ENCODE measurements at regions not wholly inside any gene's neighbourhood (a gene's known extent, or its start where the extent isn't known, plus 50 kb on each side); places are given as distances from the start of the nearest gene placed in this dataset.
"Not testable (repeated sequence)": the region's sequence is repeated elsewhere in the genome, so short reads cannot be mapped to it uniquely, and the experiment has no call there.

DNA sequence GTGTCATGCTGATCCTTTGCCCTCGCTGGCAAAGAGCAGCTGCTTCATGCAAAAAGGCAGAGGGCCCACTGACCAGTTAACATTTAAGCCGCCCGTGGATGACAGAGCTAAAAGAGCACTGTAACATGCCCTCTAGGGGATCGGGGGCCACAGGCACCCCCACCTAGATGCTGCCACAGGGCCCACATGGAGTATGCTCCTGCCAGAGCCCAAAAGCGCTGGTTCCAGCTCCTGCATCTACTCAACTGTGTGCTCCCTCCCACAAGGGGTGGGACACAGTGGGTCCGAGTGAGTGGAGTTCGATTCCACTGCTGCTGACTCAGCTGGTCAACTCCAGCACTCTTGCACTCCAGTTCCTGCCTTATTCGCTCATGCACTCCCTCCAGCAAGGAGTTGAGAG is 199.8 kb upstream of the CNTNAP2 start:
- DNase-seq = no peak

DNA sequence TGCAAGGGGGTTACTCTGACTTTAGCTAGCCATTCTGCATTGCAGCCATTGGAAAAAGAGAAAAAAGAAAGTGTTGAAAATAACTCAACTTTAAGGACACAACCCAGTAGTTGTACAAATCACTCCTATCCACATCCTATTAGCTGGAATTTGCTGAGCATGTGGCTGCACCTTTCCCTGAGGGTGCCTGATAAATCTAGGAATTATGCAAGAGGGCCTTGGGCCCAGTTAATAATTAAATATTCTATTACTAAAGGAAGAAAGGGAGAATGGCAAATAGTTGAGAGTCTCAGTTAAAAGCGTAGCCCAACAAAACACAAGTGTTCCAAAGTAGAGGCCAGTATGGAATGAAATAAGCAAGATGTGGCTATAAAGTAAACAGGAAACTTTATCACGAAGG is 200.9 kb upstream of the CNTNAP2 start:
- no peak for DNase-seq

DNA sequence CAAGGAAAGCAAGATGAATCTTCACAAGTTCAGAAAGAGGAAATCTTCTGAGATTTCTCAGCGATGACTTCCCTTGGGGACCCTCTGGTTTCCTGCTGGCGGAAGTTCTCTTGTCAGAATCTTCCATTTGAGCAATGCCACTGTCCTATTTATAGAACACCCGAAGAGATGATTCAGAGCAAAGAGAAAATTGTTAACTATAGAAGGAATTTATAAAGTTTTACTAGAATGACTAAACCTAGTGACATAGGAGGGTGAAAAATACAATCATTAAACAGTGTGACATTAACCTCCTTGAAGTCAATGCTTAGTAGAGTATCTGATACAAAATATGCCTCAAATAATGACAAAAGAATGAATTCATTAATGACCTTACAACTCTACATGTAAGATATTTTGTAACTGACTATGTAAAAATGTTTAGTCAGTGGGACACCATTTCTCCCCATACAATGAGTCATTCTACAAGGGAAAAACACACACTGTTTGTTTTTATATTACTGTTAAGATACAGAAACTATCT is 206.5 kb upstream of the CNTNAP2 start:
- DNase-seq = no peak

DNA sequence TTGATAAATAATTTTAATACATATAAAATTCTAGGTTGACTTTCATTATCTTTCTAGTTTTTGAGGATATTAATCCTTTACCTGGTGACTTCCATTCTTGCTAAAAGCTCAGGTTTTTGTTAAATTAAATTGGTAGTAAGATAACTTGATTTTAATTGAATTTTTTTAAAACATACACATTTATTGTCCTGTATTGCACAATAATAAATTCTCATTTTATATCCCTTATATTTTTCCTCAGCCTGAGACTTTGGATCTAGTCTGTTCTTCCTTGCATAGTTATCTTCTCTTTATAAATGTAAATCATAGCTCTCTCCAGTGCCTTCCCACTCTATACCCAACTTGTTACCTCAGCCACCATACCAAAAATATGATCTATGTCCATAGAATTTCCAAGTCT is 212.9 kb upstream of the CNTNAP2 start:
- no peak for DNase-seq

DNA sequence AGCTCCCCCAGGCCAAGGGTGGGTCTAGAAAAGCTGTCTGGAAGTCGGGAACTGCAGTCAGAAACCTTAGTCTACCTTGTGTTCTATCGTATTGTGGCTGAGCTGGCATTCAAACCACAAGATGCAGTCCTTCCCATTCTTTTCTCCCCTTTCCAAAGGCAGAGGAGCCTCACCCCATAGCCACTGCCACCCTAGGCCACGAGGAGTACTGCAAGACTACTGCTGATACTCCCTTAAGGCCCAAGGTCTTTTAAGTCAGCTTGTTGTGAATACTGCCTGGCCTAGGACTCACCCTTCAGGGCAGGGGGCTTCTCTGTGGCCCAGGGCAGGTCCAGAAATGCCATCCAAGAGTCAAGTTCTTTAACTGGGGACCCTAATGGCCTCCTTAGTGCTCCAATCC is 214.5 kb upstream of the CNTNAP2 start:
- no peak for DNase-seq

GRCh38 chr7:145899938-145900337 is 216.7 kb upstream of the CNTNAP2 start:
- DNase-seq = no peak

DNA sequence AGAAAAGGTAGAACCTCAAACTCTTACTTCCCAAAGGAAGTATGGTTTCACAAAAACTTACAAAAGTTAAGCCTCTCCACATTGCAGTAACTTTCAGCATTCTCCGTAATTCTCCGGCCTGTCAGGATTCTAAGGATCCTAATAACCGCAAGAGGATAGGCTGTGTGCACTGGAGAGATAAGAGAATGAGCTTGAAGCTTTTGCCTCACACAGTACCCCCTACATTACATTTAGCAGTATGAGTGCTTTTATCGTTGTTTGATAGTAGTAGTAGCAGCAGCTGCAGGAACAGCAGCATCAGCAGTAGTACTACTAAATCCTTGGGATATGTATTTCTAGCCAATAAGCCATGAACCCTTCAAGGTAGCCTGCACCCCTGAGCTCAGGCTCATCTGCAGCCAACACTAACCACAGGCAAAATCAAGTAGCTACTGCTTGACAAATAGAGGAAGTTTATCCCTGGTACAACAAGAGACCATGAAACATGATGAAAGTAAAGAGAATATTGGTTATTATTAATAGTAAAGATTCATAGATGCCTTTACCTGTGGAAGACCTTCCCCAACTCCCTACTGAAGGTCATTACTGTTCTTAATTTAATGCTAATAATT is 222.6 kb upstream of the CNTNAP2 start:
- DNase-seq = no peak

- no peak for DNase-seq
Observed at GRCh38 chr7:145884716-145885514, 231.7 kb upstream of the CNTNAP2 start.

DNA sequence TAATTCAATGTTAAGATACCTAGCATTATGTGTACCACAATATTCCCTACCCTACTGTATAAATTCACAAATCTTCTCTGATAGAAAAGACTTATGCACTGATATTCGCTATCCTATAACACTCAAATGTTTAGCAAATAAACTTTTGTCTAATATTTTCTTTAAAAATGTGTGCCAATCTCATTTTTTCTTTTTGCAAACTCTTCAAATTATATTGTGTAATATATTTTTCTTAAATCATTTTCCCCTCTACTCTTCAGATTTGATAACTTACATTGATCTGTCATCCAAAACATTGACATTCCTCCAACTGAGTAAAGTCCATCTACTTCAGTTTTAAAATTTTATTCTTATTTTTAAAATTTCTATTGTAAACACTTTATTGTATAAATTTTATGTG is 240.2 kb upstream of the CNTNAP2 start:
- no peak for DNase-seq

- no peak for DNase-seq
Observed at GRCh38 chr7:145875267-145875666, 241.3 kb upstream of the CNTNAP2 start.

DNA sequence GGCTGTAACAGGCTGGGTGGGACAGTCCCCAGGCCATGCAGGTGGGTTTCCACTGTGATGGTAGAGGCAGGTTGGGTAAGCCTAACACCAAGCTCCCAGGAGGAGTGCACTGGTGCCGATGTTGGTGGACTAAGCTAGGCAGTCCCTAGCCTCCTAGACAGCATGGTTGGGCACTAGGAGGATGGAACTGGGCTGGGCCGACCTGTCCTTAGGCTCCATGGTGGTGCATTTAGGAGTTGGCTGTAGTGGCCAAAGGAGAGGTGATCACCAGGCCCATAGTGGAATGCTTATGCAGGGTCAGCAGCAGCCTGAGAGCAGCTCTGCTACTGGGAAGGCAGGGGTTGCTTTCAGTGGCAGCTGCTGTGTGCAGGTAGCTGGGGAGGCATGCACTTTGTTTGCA is 247.7 kb upstream of the CNTNAP2 start:
- no peak for DNase-seq

DNA sequence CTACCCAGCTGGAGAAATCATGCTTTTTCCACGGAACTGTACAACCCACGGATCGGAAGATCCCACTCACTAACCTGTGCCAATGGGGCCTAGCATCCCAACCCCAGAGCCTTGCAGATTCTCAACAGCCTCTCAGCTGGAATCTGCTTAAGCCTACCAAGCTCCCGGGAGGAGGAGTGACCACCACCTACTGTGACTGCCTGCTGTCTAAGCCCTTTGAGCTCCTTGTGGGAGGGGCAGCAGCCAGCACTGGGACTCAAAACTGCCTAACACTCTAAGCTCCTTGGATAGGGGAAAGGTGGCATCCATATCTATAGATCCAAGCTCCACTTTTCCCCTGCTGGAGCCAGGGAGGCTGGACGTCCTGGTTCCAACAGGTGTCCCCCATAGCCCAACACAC is 254.4 kb upstream of the CNTNAP2 start:
- no peak for DNase-seq

- DNase-seq = no peak
Observed at GRCh38 chr7:145860809-145861208, 255.8 kb upstream of the CNTNAP2 start.

- DNase-seq = no peak
Observed at GRCh38 chr7:145850636-145851035, 266.0 kb upstream of the CNTNAP2 start.

DNA sequence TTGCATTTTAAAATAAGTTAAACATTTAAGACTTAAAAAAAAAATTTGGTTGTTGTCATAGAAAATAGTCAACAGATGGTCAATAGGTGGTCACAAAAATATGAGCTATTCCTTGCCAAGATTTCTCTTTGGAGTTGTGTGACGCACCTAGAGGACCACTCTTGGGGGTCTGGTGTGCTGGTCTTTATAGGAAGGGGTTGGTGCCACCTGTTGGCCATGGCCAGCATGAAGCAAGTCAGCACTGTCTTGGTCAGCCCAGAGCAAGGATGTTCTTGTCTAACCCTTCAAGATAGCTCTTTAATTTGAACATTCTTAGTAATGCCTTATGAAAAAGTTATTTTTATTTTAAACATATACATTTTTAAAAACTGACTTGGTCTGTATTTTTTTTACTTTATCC is 267.9 kb upstream of the CNTNAP2 start:
- DNase-seq = no peak

GRCh38 chr7:145845345-145845744 is 271.3 kb upstream of the CNTNAP2 start:
- no peak for DNase-seq

GRCh38 chr7:145839814-145840213 is 276.8 kb upstream of the CNTNAP2 start:
- DNase-seq = no peak

- DNase-seq = no peak
Observed at GRCh38 chr7:145831616-145832206, 284.9 kb upstream of the CNTNAP2 start.

- DNase-seq = no peak
Observed at GRCh38 chr7:145817687-145818086, 298.9 kb upstream of the CNTNAP2 start.

DNA sequence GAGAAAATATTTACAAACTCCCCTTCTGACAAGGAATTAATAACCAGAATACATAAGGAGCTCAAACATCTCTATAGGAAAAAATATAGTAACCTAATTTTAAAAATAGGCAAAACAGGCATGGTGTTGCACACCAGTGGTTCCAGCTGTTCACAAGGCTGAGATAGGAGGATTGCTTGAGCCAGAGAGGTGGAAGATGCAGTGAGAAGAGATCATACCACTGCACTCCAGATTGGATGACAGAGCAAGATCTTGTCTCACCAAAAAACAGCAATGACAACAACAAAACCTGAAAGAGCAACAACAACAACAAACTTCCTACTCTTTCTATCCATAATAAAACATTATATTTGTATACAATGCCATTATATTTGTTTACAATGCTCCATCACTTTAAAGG is 304.4 kb upstream of the CNTNAP2 start:
- DNase-seq = no peak

- DNase-seq = not testable (repeated sequence)
Observed at GRCh38 chr7:145805496-145805895, 311.1 kb upstream of the CNTNAP2 start.

GRCh38 chr7:145797507-145797906 is 319.1 kb upstream of the CNTNAP2 start:
- DNase-seq = no peak

DNA sequence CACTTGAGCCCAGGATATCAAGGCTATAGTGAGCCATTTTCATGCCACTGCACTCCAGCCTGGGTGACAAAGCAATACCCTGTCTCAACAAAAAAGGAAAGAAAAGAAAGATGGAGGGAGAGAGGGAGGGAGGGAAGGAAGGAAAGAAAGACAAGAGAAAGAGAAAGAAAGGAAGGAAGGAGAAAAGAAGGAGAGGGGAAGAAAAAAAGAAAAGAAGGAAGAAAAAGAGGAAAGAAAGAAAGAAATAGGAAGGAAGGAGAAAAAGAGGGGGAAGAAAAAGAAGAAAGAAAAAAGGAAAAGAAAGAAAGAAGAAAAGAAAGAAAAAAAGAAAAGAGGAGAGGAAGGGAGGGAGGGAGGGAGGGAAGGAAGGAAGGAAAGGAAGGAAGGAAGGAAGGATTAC is 321.5 kb upstream of the CNTNAP2 start:
- no peak for DNase-seq

Data from stimulated activated CD4-positive, alpha-beta T cell treated with anti-CD3 and anti-CD28 coated beads, Interleukin-4, amount 100 ng/mL, for 24 hours (primary cell).